ENCODE measurements at regions not wholly inside any gene's neighbourhood (a gene's known extent, or its start where the extent isn't known, plus 50 kb on each side); places are given as distances from the start of the nearest gene placed in this dataset.

GRCh38 chr2:22902180-22902550 is 482.8 kb upstream of the KLHL29 start:
- Mint-ChIP-seq H3K27ac (ENCODE audit: unreplicated experiment) (no peak overlapping the region), H3K36me3 (ENCODE audit: low read depth) (no peaks in the 10 kb centered on the region), H3K4me1 (peaks cover 4% of the 10 kb centered on the region), H3K9me3 (no peaks in the 10 kb centered on the region), H3K4me3 (no peak overlapping the region), H3K27me3 (ENCODE audit: low read depth) (no peaks in the 10 kb centered on the region)
- no peak for TF ChIP-seq CTCF (conservative IDR thresholded peaks at IDR 0.05)
- DNase-seq (ENCODE audit: low read depth, low spot score) = no peak

DNA sequence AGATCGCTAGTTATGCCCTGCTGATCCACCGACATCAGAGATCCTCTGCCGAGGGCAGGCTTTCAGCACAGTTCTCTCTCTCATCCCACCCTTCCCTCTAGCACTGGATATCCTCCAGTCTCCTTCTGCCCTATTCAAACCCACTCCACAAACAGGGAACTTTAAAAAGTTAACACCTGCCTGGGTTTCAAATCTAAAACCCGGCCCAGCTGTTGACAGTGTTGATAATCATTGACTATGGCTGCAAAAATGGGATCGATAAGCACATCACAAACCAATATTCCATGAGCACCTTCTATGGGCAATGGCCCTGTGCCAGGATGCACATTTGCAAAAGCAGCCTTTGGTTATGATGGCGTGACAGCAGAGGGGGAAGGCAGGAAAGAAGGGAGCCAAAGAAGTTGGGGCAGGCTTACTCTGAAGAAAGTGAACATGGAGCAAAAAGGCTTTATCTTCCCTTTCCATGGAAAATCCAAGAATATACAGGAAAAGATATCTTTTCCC is 482.3 kb upstream of the KLHL29 start:
- H3K27me3 Mint-ChIP-seq (ENCODE audit: low read depth) = no peaks in the 10 kb centered on the region
- no peak for TF ChIP-seq CTCF (conservative IDR thresholded peaks at IDR 0.05)
- H3K4me1 Mint-ChIP-seq = peaks cover 4% of the 10 kb centered on the region
- H3K27ac Mint-ChIP-seq (ENCODE audit: unreplicated experiment) = no peak overlapping the region
- H3K4me3 Mint-ChIP-seq = no peak overlapping the region
- no peaks in the 10 kb centered on the region for H3K36me3 Mint-ChIP-seq (ENCODE audit: low read depth)
- no peak for DNase-seq (ENCODE audit: low read depth, low spot score)
- no peaks in the 10 kb centered on the region for H3K9me3 Mint-ChIP-seq

DNA sequence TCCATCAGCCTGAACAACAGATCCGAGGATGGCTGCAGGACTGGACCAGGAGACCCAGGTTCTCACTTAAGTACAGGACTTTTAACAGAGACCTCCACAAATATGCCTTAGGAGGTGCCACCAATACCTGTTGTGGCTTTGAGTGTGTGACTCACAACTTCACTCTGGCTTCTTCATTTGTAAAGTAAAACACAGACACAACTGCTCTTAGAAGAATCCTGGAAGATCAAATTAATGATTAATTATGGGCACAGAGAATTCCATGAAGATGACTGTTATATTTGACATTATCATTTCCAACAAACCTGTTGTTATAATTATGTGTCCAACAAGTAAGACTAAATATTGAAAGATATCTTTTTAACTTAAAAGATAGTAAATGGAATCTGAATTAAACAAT is 481.4 kb upstream of the KLHL29 start:
- no peak overlapping the region for H3K4me3 Mint-ChIP-seq
- TF ChIP-seq CTCF (conservative IDR thresholded peaks at IDR 0.05) = no peak
- DNase-seq (ENCODE audit: low read depth, low spot score) = no peak
- H3K27me3 Mint-ChIP-seq (ENCODE audit: low read depth) = no peaks in the 10 kb centered on the region
- H3K4me1 Mint-ChIP-seq = peaks cover 4% of the 10 kb centered on the region
- no peak overlapping the region for H3K27ac Mint-ChIP-seq (ENCODE audit: unreplicated experiment)
- H3K36me3 Mint-ChIP-seq (ENCODE audit: low read depth) = no peaks in the 10 kb centered on the region
- no peaks in the 10 kb centered on the region for H3K9me3 Mint-ChIP-seq

DNA sequence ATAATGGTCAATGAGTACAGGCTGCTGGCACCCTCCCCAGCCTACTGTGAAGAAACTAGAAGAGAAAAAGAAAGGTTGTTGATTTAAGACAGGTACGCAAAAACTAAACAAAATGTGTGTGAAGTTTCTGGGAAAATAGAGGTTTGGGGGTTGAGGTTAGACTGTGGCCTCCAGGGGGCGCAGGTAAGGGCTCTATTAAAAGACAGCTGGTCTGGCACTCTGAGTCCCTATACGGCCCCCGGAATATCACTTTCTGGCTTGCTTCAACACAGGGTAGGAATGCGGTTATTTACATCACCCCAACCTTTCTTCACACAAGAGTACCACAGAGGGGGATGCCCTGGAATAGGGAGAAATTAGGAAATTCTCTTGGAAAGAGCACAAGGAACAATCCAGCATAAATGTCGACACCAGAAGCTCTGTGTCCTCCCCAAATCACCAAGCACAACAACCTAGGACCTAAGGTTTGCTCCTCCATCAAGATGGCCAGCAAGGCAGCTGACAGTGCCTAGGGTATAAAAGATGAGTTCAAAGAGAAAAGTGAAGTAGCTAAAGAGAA is 480.8 kb upstream of the KLHL29 start:
- Mint-ChIP-seq H3K9me3 (no peaks in the 10 kb centered on the region), H3K36me3 (ENCODE audit: low read depth) (no peaks in the 10 kb centered on the region), H3K4me3 (no peak overlapping the region), H3K4me1 (peaks cover 4% of the 10 kb centered on the region), H3K27ac (ENCODE audit: unreplicated experiment) (no peak overlapping the region), H3K27me3 (ENCODE audit: low read depth) (no peaks in the 10 kb centered on the region)
- peak; percentile 67 for TF ChIP-seq CTCF (conservative IDR thresholded peaks at IDR 0.05)
- peak; percentile 56 for DNase-seq (ENCODE audit: low read depth, low spot score)

GRCh38 chr2:22907330-22907729 is 477.6 kb upstream of the KLHL29 start:
- H3K9me3 Mint-ChIP-seq = no peaks in the 10 kb centered on the region
- no peak overlapping the region for H3K27ac Mint-ChIP-seq (ENCODE audit: unreplicated experiment)
- no peaks in the 10 kb centered on the region for H3K4me1 Mint-ChIP-seq
- no peaks in the 10 kb centered on the region for H3K27me3 Mint-ChIP-seq (ENCODE audit: low read depth)
- no peak for TF ChIP-seq CTCF (conservative IDR thresholded peaks at IDR 0.05)
- no peaks in the 10 kb centered on the region for H3K36me3 Mint-ChIP-seq (ENCODE audit: low read depth)
- DNase-seq (ENCODE audit: low read depth, low spot score) = no peak
- H3K4me3 Mint-ChIP-seq = no peak overlapping the region

Measured in neural crest cell (in vitro differentiated cells).